ENCODE measurements at regions not wholly inside any gene's neighbourhood (a gene's known extent, or its start where the extent isn't known, plus 50 kb on each side); places are given as distances from the start of the nearest gene placed in this dataset.
A peak's percentile ranks its signal among the peaks of the same experiment; 100 is the strongest.

GRCh38 chr2:204145263-204145751 lies 208.7 kb downstream of the ICOS start:
- no peak for TF ChIP-seq POLR2A (IDR thresholded peaks at IDR 0.05)
- peak; percentile 72 to 96 (median 88) for TF ChIP-seq CTCF (IDR thresholded peaks at IDR 0.05)

Data from uterus (tissue), 2 donors.